ENCODE measurements at regions not wholly inside any gene's neighbourhood (a gene's known extent, or its start where the extent isn't known, plus 50 kb on each side); places are given as distances from the start of the nearest gene placed in this dataset.

- no peak for DNase-seq (ENCODE audit: low spot score)
Measured at GRCh38 chr21:28239340-28239739, 753.3 kb downstream of the LTN1 start.

- no peak for DNase-seq (ENCODE audit: low spot score)
Measured at GRCh38 chr21:28237661-28238060, 755.0 kb downstream of the LTN1 start.

GRCh38 chr21:28235169-28235895 is 757.3 kb downstream of the LTN1 start:
- no peak for DNase-seq (ENCODE audit: low spot score)

- DNase-seq (ENCODE audit: low spot score) = no peak
Measured at GRCh38 chr21:28234326-28234725, 758.4 kb downstream of the LTN1 start.

- DNase-seq (ENCODE audit: low spot score) = no peak
Measured at GRCh38 chr21:28233536-28234220, 759.0 kb downstream of the LTN1 start.

- DNase-seq (ENCODE audit: low spot score) = no peak
Measured at GRCh38 chr21:28230559-28230958, 762.1 kb downstream of the LTN1 start.

- peak; percentile 36 for DNase-seq (ENCODE audit: low spot score)
Measured at GRCh38 chr21:28229814-28230213, 762.9 kb downstream of the LTN1 start.

- DNase-seq (ENCODE audit: low spot score) = no peak
Measured at GRCh38 chr21:28228636-28228995, 764.1 kb downstream of the LTN1 start.

- DNase-seq (ENCODE audit: low spot score) = no peak
Measured at GRCh38 chr21:28227881-28228635, 764.6 kb downstream of the LTN1 start.

- DNase-seq (ENCODE audit: low spot score) = no peak
Measured at GRCh38 chr21:28226563-28226962, 766.1 kb downstream of the LTN1 start.

GRCh38 chr21:28224191-28224726 is 768.4 kb downstream of the LTN1 start:
- no peak for DNase-seq (ENCODE audit: low spot score)

GRCh38 chr21:28221984-28222383 is 770.7 kb downstream of the LTN1 start:
- DNase-seq (ENCODE audit: low spot score) = no peak

- no peak for DNase-seq (ENCODE audit: low spot score)
Measured at GRCh38 chr21:28220680-28221079, 772.0 kb downstream of the LTN1 start.

- DNase-seq (ENCODE audit: low spot score) = no peak
Measured at GRCh38 chr21:28216976-28217523, 775.6 kb downstream of the LTN1 start.

GRCh38 chr21:28215214-28215954 is 777.3 kb downstream of the LTN1 start:
- peak; percentile 35 for DNase-seq (ENCODE audit: low spot score)

GRCh38 chr21:28214786-28215185 is 777.9 kb downstream of the LTN1 start:
- DNase-seq (ENCODE audit: low spot score) = no peak

GRCh38 chr21:28213261-28213660 is 779.4 kb downstream of the LTN1 start:
- no peak for DNase-seq (ENCODE audit: low spot score)

- DNase-seq (ENCODE audit: low spot score) = no peak
Measured at GRCh38 chr21:28212061-28212460, 780.6 kb downstream of the LTN1 start.

- no peak for DNase-seq (ENCODE audit: low spot score)
Measured at GRCh38 chr21:28207436-28208173, 785.1 kb downstream of the LTN1 start.

- no peak for DNase-seq (ENCODE audit: low spot score)
Measured at GRCh38 chr21:28200726-28201125, 792.0 kb downstream of the LTN1 start.

- no peak for DNase-seq (ENCODE audit: low spot score)
Measured at GRCh38 chr21:28196981-28197380, 795.7 kb downstream of the LTN1 start.

All from A172 (cell line).